ENCODE measurements at regions not wholly inside any gene's neighbourhood (a gene's known extent, or its start where the extent isn't known, plus 50 kb on each side); places are given as distances from the start of the nearest gene placed in this dataset.

DNA sequence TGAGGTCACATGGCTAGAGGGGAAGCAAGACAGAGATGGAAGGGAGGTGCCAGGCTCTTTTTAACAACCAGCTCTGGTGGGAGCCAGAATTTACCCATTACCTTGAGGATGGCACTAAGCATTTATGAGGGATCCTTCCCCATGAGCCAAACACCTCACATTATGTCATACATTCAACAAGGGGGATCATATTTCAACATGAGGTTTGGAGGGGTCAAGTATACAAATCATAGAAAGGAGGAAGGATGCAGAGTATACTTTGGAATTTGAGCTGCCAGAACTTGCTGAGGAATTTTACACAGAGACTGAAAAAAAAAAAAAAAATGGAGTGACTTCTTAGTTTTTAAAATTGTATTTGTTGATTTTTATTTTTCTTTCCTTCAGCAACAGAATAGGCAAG is 891.4 kb downstream of the CCDC85A start:
- no peak overlapping the region for H3K4me3 ChIP-seq
- H3K4me1 ChIP-seq: no peaks in the 10 kb centered on the region; the same call in 1 of the 2 replicates
- H3K27me3 ChIP-seq: no peaks in the 10 kb centered on the region
- H3K9me3 ChIP-seq: no peaks in the 10 kb centered on the region
- H3K27ac ChIP-seq: no peak overlapping the region
- no peak overlapping the region for H3K9ac ChIP-seq
- no peaks in the 10 kb centered on the region for H4K20me1 ChIP-seq
- no peak for TF ChIP-seq Cebpa-rat (IDR thresholded peaks at IDR 0.05)
- no peak overlapping the region for H3K4me2 ChIP-seq
- no peaks in the 10 kb centered on the region for H3K36me3 ChIP-seq

GRCh38 chr2:57080035-57080434 is 896.2 kb downstream of the CCDC85A start:
- Histone ChIP-seq H3K36me3 (no peaks in the 10 kb centered on the region), H3K4me2 (no peak overlapping the region), H3K9me3 (no peaks in the 10 kb centered on the region), H3K9ac (no peak overlapping the region), H4K20me1 (no peaks in the 10 kb centered on the region), H3K27ac (no peak overlapping the region), H3K4me1 (no peaks in the 10 kb centered on the region; the same call in 1 of the 2 replicates), H3K27me3 (no peaks in the 10 kb centered on the region), H3K4me3 (no peak overlapping the region)
- TF ChIP-seq Cebpa-rat (IDR thresholded peaks at IDR 0.05): no peak

- H3K9ac ChIP-seq: no peak overlapping the region
- no peak for TF ChIP-seq Cebpa-rat (IDR thresholded peaks at IDR 0.05)
- H3K4me1 ChIP-seq: no peaks in the 10 kb centered on the region
- no peak overlapping the region for H3K27ac ChIP-seq
- no peaks in the 10 kb centered on the region for H3K27me3 ChIP-seq
- no peaks in the 10 kb centered on the region for H3K36me3 ChIP-seq
- H3K4me2 ChIP-seq: no peak overlapping the region
- H4K20me1 ChIP-seq: no peaks in the 10 kb centered on the region
- H3K4me3 ChIP-seq: no peak overlapping the region
- no peaks in the 10 kb centered on the region for H3K9me3 ChIP-seq
These were observed 901.0 kb downstream of the CCDC85A start for GRCh38 chr2:57084697-57085281.

- no peak for TF ChIP-seq Cebpa-rat (IDR thresholded peaks at IDR 0.05)
These were observed 909.2 kb downstream of the CCDC85A start for GRCh38 chr2:57093020-57093419.

GRCh38 chr2:57097855-57098254 is 914.1 kb downstream of the CCDC85A start:
- Histone ChIP-seq H3K9me3 (no peaks in the 10 kb centered on the region), H3K4me2 (no peak overlapping the region), H3K9ac (no peak overlapping the region)

More at GRCh38 chr2:57093020-57093419, 909.2 kb downstream of the CCDC85A start:
- H3K4me2 ChIP-seq: no peak overlapping the region
- no peaks in the 10 kb centered on the region for H3K27me3 ChIP-seq
- no peak overlapping the region for H3K27ac ChIP-seq
- no peaks in the 10 kb centered on the region for H3K9me3 ChIP-seq
- H3K4me1 ChIP-seq: no peaks in the 10 kb centered on the region
- no peak overlapping the region for H3K9ac ChIP-seq
- H4K20me1 ChIP-seq: no peaks in the 10 kb centered on the region
- H3K4me3 ChIP-seq: no peak overlapping the region
- H3K36me3 ChIP-seq: no peaks in the 10 kb centered on the region

DNA sequence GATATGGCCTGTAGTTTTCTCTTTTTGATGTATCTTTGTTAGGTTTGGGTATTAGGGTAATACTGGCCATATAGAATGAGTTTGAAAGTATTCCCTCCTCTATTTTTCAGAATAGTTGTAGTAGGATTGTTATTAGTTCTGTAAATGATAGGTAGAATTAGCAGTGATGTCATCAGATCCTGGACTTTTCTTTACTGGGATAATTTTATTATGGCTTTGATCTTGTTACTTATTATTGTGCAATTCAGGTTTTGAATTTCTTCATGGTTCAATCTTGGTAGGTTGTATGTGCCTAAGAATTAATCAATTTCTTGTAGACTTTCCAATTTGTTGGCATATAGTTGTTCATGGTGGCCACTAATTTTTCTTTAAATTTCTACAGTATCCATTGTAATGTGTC is 916.6 kb downstream of the CCDC85A start:
- no peak overlapping the region for H3K9ac ChIP-seq
- no peaks in the 10 kb centered on the region for H4K20me1 ChIP-seq
- no peak; the same call in 1 of the 2 replicates for TF ChIP-seq Cebpa-rat (IDR thresholded peaks at IDR 0.05)
- H3K36me3 ChIP-seq: no peaks in the 10 kb centered on the region
- no peak overlapping the region for H3K4me3 ChIP-seq
- no peaks in the 10 kb centered on the region for H3K4me1 ChIP-seq
- no peaks in the 10 kb centered on the region for H3K9me3 ChIP-seq
- H3K27ac ChIP-seq: no peak overlapping the region
- H3K27me3 ChIP-seq: no peaks in the 10 kb centered on the region
- no peak overlapping the region for H3K4me2 ChIP-seq

More at GRCh38 chr2:57097855-57098254, 914.1 kb downstream of the CCDC85A start:
- Histone ChIP-seq H3K4me3 (no peak overlapping the region), H3K27ac (no peak overlapping the region), H4K20me1 (no peaks in the 10 kb centered on the region), H3K4me1 (no peaks in the 10 kb centered on the region), H3K36me3 (no peaks in the 10 kb centered on the region), H3K27me3 (no peaks in the 10 kb centered on the region)
- TF ChIP-seq Cebpa-rat (IDR thresholded peaks at IDR 0.05): no peak; the same call in 1 of the 2 replicates

GRCh38 chr2:57105694-57106093 is 921.9 kb downstream of the CCDC85A start:
- H3K4me2 ChIP-seq: no peak overlapping the region
- no peak for TF ChIP-seq Cebpa-rat (IDR thresholded peaks at IDR 0.05)

DNA sequence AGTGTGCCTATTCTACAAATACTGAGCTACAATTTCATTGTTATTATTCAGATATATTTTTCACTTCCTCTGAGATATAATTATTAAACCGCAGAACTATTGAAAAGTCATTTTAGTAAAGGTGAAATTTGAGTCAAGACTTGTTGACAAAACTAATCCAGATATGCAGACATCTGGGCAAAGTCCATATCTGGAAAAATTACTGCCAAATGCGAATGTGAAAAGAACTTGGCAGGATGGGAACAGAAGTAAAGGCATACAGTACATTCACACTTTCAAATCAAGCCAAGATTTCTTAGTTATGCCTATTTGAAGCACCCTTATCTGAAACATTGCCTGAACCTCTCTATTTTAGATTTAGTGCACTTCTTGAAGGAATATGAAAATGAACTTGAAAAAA is 923.6 kb downstream of the CCDC85A start:
- Histone ChIP-seq H3K4me1 (peaks cover 8% of the 10 kb centered on the region), H3K4me3 (no peak overlapping the region), H3K27ac (no peak overlapping the region), H3K36me3 (no peaks in the 10 kb centered on the region), H4K20me1 (no peaks in the 10 kb centered on the region), H3K4me2 (no peak overlapping the region), H3K9me3 (peaks cover 13% of the 10 kb centered on the region), H3K9ac (no peak overlapping the region), H3K27me3 (no peaks in the 10 kb centered on the region)
- no peak for TF ChIP-seq Cebpa-rat (IDR thresholded peaks at IDR 0.05)

More at GRCh38 chr2:57105694-57106093, 921.9 kb downstream of the CCDC85A start:
- Histone ChIP-seq H3K4me1 (peaks cover 8% of the 10 kb centered on the region), H3K27me3 (no peaks in the 10 kb centered on the region), H3K4me3 (no peak overlapping the region), H3K27ac (no peak overlapping the region), H3K36me3 (no peaks in the 10 kb centered on the region), H3K9ac (no peak overlapping the region), H4K20me1 (no peaks in the 10 kb centered on the region), H3K9me3 (peaks cover 13% of the 10 kb centered on the region)

- H3K9ac ChIP-seq: no peak overlapping the region
- peaks cover 8% of the 10 kb centered on the region for H3K4me1 ChIP-seq
- H3K27me3 ChIP-seq: no peaks in the 10 kb centered on the region
- peaks cover 13% of the 10 kb centered on the region for H3K9me3 ChIP-seq
- TF ChIP-seq Cebpa-rat (IDR thresholded peaks at IDR 0.05): no peak
- no peak overlapping the region for H3K4me3 ChIP-seq
- no peak overlapping the region for H3K4me2 ChIP-seq
- H3K36me3 ChIP-seq: no peaks in the 10 kb centered on the region
- no peaks in the 10 kb centered on the region for H4K20me1 ChIP-seq
- H3K27ac ChIP-seq: no peak overlapping the region
These were observed 927.7 kb downstream of the CCDC85A start for GRCh38 chr2:57111531-57111930.

- no peaks in the 10 kb centered on the region for H3K9me3 ChIP-seq
- no peak overlapping the region for H3K27ac ChIP-seq
- no peaks in the 10 kb centered on the region for H3K4me1 ChIP-seq
- H3K27me3 ChIP-seq: no peaks in the 10 kb centered on the region
- no peaks in the 10 kb centered on the region for H3K36me3 ChIP-seq
- no peaks in the 10 kb centered on the region for H4K20me1 ChIP-seq
- no peak overlapping the region for H3K4me2 ChIP-seq
- no peak overlapping the region for H3K4me3 ChIP-seq
- no peak for TF ChIP-seq Cebpa-rat (IDR thresholded peaks at IDR 0.05)
- H3K9ac ChIP-seq: no peak overlapping the region
These were observed 927.5 kb upstream of the VRK2 start for GRCh38 chr2:57119141-57119540.

DNA sequence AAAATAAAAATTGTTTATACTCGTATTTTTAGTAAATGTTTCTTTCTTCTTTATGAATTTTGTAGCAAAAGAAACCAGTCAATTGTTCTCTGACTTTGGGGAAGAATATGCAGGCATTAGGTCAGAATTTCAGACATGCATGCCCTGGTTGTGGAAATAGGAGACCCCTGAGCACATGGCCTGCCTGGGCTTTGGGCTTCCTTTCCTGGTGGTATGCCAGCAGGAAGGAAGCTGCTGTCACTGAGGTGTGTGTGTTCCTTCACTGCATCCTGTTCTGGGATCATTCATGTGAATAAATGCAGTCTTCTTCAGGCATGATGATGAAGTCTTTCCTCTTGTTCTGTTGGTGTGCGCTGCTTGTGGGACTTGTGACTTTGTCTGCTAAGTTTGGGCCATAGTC is 920.2 kb upstream of the VRK2 start:
- no peaks in the 10 kb centered on the region for H4K20me1 ChIP-seq
- no peaks in the 10 kb centered on the region for H3K36me3 ChIP-seq
- H3K27ac ChIP-seq: no peak overlapping the region
- H3K4me3 ChIP-seq: no peak overlapping the region
- no peak for TF ChIP-seq Cebpa-rat (IDR thresholded peaks at IDR 0.05)
- H3K27me3 ChIP-seq: no peaks in the 10 kb centered on the region
- H3K4me1 ChIP-seq: peaks cover 9% of the 10 kb centered on the region
- H3K4me2 ChIP-seq: peak overlapping the region; percentile 27; the same call in 1 of the 2 replicates
- H3K9me3 ChIP-seq: no peaks in the 10 kb centered on the region
- H3K9ac ChIP-seq: no peak overlapping the region
